ENCODE measurements at regions not wholly inside any gene's neighbourhood (a gene's known extent, or its start where the extent isn't known, plus 50 kb on each side); places are given as distances from the start of the nearest gene placed in this dataset.

- no peak for TF ChIP-seq CTCF (optimal IDR thresholded peaks at IDR 0.05 in 1 of 3, IDR thresholded peaks at IDR 0.05 in 1 of 3, conservative IDR thresholded peaks at IDR 0.05 in 1 of 3; ENCODE audit: extremely low read depth in 1 of 3, insufficient read depth in 2 of 3, low read length in 3 of 3)
- TF ChIP-seq EZH2 (IDR thresholded peaks at IDR 0.05; ENCODE audit: low read length): no peak
Observed at GRCh38 chr3:26102376-26102775, 312.5 kb downstream of the OXSM start.

All from keratinocyte (primary cell).